Gastroesophageal sphincter (tissue), 4 donors: ENCODE measurements at regions not wholly inside any gene's neighbourhood (a gene's known extent, or its start where the extent isn't known, plus 50 kb on each side); places are given as distances from the start of the nearest gene placed in this dataset.
"Not testable (repeated sequence)": the region's sequence is repeated elsewhere in the genome, so short reads cannot be mapped to it uniquely, and the experiment has no call there.

Experiments used
- ATAC-seq: fragments of 150-250 bp; one replicate; pipeline ENCODE4 v1.9.1; 2016; ENCODE audit warnings: mild to moderate bottlenecking, moderate library complexity
- H3K27ac ChIP-seq, 4 donors: fragments of 200-600 bp; sonication (generic) in 3 of 4; 1 replicate in 3 of 4; 2 replicates in 1 of 4; pipeline ENCODE4 v1.5.1; 2016 to 2019
- H3K27me3 ChIP-seq: fragments of 200-600 bp; sonication (generic); one replicate; pipeline ENCODE4 v1.5.1; 2019
- H3K36me3 ChIP-seq, 2 donors: fragments of 200-600 bp; sonication (generic); one replicate each; pipeline ENCODE4 v1.5.1; 2019; ENCODE audit warnings: control low read depth in 1 of 2
- H3K4me1 ChIP-seq, 3 donors: fragments of 200-600 bp; sonication (generic); 1 replicate in 2 of 3; 2 replicates in 1 of 3; pipeline ENCODE4 v1.5.1; 2016 to 2019; ENCODE audit warnings: control low read depth in 2 of 3
- H3K4me3 ChIP-seq, 2 donors: fragments of 200-600 bp; sonication (generic); one replicate each; pipeline ENCODE4 v1.5.1; 2019; ENCODE audit warnings: mild to moderate bottlenecking in 1 of 2, moderate library complexity in 1 of 2
- H3K9me3 ChIP-seq, 3 donors: fragments of 200-600 bp; sonication (generic); one replicate each; pipeline ENCODE4 v1.5.1; 2017 to 2019; ENCODE audit warnings: control low read depth in 2 of 3
- EP300 ChIP-seq: sonication (generic); formaldehyde crosslinking; IDR thresholded peaks from one replicate; pipeline ENCODE4 v1.6.1; 2017; ENCODE audit warnings: antibody characterized with exemption, mild to moderate bottlenecking
- POLR2A ChIP-seq, 2 donors: fragments of 450-650 bp; IDR thresholded peaks; one replicate each; pipeline ENCODE4 v1.6.1; 2017; ENCODE audit warnings: antibody characterized with exemption in 2 of 2, mild to moderate bottlenecking in 2 of 2, moderate library complexity in 1 of 2
- POLR2AphosphoS5 ChIP-seq: sonication (generic); formaldehyde crosslinking; IDR thresholded peaks from one replicate; pipeline ENCODE4 v1.6.1; 2017; ENCODE audit warnings: antibody characterized with exemption
- WGBS, 2 donors: methylation state at CpG; one replicate each; pipeline ENCODE4 v1.1.5; 2018; ENCODE audit warnings: low coverage in 1 of 2; 5-methylcytosine and 5-hydroxymethylcytosine counted together
- TF ChIP-seq, protein P1 (sequence below), 4 experiments: fragments of 200-600 bp in 2 of 4; fragments of 450-650 bp in 2 of 4; sonication (generic) in 1 of 4; IDR thresholded peaks; one replicate each; pipeline ENCODE4 v1.5.1; 2017 to 2019; ENCODE audit warnings: antibody characterized with exemption in 4 of 4, mild to moderate bottlenecking in 2 of 4, moderate library complexity in 2 of 4

GRCh38 chr1:172849653-172850052 lies 190.8 kb downstream of the FASLG start:
- ATAC-seq: no peak
- TF ChIP-seq EP300 (no peak), POLR2AphosphoS5 (no peak), POLR2A (IDR thresholded peaks at IDR 0.05) (no peak)
- TF ChIP-seq, protein P1, sequence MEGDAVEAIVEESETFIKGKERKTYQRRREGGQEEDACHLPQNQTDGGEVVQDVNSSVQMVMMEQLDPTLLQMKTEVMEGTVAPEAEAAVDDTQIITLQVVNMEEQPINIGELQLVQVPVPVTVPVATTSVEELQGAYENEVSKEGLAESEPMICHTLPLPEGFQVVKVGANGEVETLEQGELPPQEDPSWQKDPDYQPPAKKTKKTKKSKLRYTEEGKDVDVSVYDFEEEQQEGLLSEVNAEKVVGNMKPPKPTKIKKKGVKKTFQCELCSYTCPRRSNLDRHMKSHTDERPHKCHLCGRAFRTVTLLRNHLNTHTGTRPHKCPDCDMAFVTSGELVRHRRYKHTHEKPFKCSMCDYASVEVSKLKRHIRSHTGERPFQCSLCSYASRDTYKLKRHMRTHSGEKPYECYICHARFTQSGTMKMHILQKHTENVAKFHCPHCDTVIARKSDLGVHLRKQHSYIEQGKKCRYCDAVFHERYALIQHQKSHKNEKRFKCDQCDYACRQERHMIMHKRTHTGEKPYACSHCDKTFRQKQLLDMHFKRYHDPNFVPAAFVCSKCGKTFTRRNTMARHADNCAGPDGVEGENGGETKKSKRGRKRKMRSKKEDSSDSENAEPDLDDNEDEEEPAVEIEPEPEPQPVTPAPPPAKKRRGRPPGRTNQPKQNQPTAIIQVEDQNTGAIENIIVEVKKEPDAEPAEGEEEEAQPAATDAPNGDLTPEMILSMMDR (IDR thresholded peaks at IDR 0.05): no peak
- H3K36me3 ChIP-seq: no peaks in the 10 kb centered on the region
- WGBS, 2 donors: 82 to 87% methylated on average over 2 of the region's 2 CpGs
- H3K9me3 ChIP-seq: no peaks in the 10 kb centered on the region
- no peaks in the 10 kb centered on the region for H3K27me3 ChIP-seq
- peaks cover 0 to 7% (median 0%) of the 10 kb centered on the region in 3 donors for H3K4me1 ChIP-seq
- no peak overlapping the region for H3K4me3 ChIP-seq
- no peak overlapping the region for H3K27ac ChIP-seq

DNA sequence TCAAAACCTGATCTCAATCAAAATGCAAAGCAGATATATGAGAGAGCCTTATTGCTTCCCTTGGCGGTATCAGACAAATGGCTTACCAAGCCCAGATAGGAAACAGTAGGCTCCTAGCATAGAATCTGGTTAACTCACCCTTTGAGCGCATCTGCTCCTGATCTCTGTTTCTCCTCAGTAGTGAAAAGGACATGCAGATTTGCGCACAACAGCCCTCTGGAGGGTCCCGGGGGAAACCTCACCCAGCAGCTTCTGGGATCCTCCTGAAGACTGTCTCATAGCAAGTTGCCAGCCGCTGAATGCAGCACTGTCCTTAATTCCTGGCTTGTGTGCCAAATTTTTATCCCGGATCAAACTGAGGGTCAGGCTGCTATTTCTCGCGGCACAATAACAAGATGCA lies 192.2 kb downstream of the FASLG start:
- H3K4me1 ChIP-seq: no peaks in the 10 kb centered on the region
- WGBS, 2 donors: 79 to 96% methylated on average over 2 to 6 of the region's 8 CpGs
- no peak for TF ChIP-seq POLR2A (IDR thresholded peaks at IDR 0.05)
- TF ChIP-seq EP300: no peak
- TF ChIP-seq, protein P1 (IDR thresholded peaks at IDR 0.05): no peak
- TF ChIP-seq POLR2AphosphoS5: no peak
- ATAC-seq: no peak
- no peaks in the 10 kb centered on the region for H3K27me3 ChIP-seq
- no peak overlapping the region for H3K4me3 ChIP-seq
- H3K27ac ChIP-seq: no peak overlapping the region
- no peaks in the 10 kb centered on the region for H3K9me3 ChIP-seq
- no peaks in the 10 kb centered on the region for H3K36me3 ChIP-seq

GRCh38 chr1:172851856-172852255 lies 193.0 kb downstream of the FASLG start:
- ATAC-seq: no peak
- H3K27ac ChIP-seq: no peak overlapping the region
- no peaks in the 10 kb centered on the region for H3K36me3 ChIP-seq
- H3K27me3 ChIP-seq: no peaks in the 10 kb centered on the region
- 69 to 84% methylated on average over 2 of the region's 2 CpGs for WGBS, 2 donors
- H3K4me3 ChIP-seq: no peak overlapping the region
- no peaks in the 10 kb centered on the region for H3K4me1 ChIP-seq
- no peaks in the 10 kb centered on the region for H3K9me3 ChIP-seq
- TF ChIP-seq POLR2AphosphoS5 (no peak), EP300 (no peak), POLR2A (IDR thresholded peaks at IDR 0.05) (no peak)
- TF ChIP-seq, protein P1 (IDR thresholded peaks at IDR 0.05): no peak

DNA sequence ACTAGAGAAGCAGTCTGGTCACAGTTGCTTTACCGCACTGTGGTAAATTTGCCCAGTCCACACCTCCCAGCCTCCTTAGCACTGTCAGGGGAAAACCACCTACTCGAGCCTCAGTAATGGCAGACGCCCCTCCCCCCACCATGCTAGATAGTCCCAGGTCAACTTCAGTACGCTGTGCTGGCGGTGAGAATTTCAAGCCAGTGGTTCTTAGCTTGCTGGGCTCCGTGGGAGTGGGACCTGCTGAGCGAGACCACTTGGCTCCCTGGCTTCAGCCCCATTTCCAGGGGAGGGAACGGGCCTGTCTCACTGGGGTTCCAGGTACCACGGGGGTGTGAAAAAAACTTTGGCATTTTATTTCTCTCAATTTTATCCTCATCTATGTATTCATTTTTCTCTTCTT lies 194.8 kb downstream of the TNFSF18 start:
- H3K4me1 ChIP-seq, ATAC-seq, H3K27me3 ChIP-seq, H3K9me3 ChIP-seq, H3K36me3 ChIP-seq, H3K27ac ChIP-seq, H3K4me3 ChIP-seq: not testable (repeated sequence)
- WGBS, 2 donors: 78% methylated on average over 6 of the region's 9 CpGs; no CpG with 5 or more reads in 1 of the 2 donors

- TF ChIP-seq POLR2A (IDR thresholded peaks at IDR 0.05) (no peak), EP300 (no peak), POLR2AphosphoS5 (no peak)
- TF ChIP-seq, protein P1 (IDR thresholded peaks at IDR 0.05): no peak
- no peak overlapping the region for H3K27ac ChIP-seq
- H3K4me1 ChIP-seq: no peaks in the 10 kb centered on the region
- 93 to 96% methylated on average over 2 of the region's 2 CpGs for WGBS, 2 donors
- no peak overlapping the region for H3K4me3 ChIP-seq
- ATAC-seq: no peak
- H3K27me3 ChIP-seq: no peaks in the 10 kb centered on the region
- H3K9me3 ChIP-seq: no peaks in the 10 kb centered on the region
- H3K36me3 ChIP-seq: no peaks in the 10 kb centered on the region
These were observed 187.7 kb downstream of the TNFSF18 start for GRCh38 chr1:172863031-172863430.
